ENCODE measurements at regions not wholly inside any gene's neighbourhood (a gene's known extent, or its start where the extent isn't known, plus 50 kb on each side); places are given as distances from the start of the nearest gene placed in this dataset.
"Not testable (repeated sequence)": the region's sequence is repeated elsewhere in the genome, so short reads cannot be mapped to it uniquely, and the experiment has no call there.

- H3K4me3 ChIP-seq (ENCODE audit: low read depth in 1 of 2, low read length in 2 of 2); H3K4me1 ChIP-seq (ENCODE audit: control insufficient read depth in 2 of 2, insufficient read depth in 2 of 2, low read length in 1 of 2); H3K36me3 ChIP-seq (ENCODE audit: control insufficient read depth in 2 of 2, insufficient read depth in 2 of 2, low read length in 1 of 2); H3K27me3 ChIP-seq (ENCODE audit: control insufficient read depth in 1 of 2, insufficient read depth in 2 of 2, low read length in 2 of 2); H3K27ac ChIP-seq (ENCODE audit: low read depth in 2 of 2, low read length in 1 of 2); H3K9me3 ChIP-seq (ENCODE audit: control insufficient read depth in 2 of 2, insufficient read depth in 1 of 2, low read depth in 1 of 2, low read length in 1 of 2): not testable (repeated sequence)
- 82 to 88% methylated on average over 14 of the region's 14 CpGs for WGBS, 2 donors
These were observed 837.0 kb downstream of the EPHA3 start for GRCh38 chr3:89944461-89944860.

DNA sequence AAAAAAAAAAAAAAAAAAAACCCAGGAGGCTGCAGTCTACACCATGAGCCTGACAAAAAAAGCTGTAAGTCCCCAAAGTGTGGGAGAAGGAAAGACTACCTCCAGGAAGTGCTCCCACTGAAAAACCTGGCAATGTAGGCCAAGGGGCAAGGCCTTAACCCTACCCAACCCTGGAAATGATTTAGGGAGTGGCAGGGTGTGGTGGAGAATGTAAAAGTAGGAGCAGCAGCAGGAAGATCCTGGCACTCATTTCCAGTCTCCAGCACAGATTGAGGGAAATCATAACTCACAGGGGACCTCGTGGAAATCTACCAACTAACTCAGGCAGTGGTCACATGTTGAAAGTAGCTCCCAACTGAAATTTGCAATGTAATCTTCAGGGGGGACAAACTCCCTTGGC, 839.5 kb downstream of the EPHA3 start:
- Histone ChIP-seq H3K27ac (ENCODE audit: low read depth in 2 of 2, low read length in 1 of 2) (no peak overlapping the region), H3K27me3 (ENCODE audit: control insufficient read depth in 1 of 2, insufficient read depth in 2 of 2, low read length in 2 of 2) (no peaks in the 10 kb centered on the region), H3K36me3 (ENCODE audit: control insufficient read depth in 2 of 2, insufficient read depth in 2 of 2, low read length in 1 of 2) (no peaks in the 10 kb centered on the region), H3K9me3 (ENCODE audit: control insufficient read depth in 2 of 2, insufficient read depth in 1 of 2, low read depth in 1 of 2, low read length in 1 of 2) (peaks cover 1 to 3% of the 10 kb centered on the region in 2 donors), H3K4me3 (ENCODE audit: low read depth in 1 of 2, low read length in 2 of 2) (no peak overlapping the region), H3K4me1 (ENCODE audit: control insufficient read depth in 2 of 2, insufficient read depth in 2 of 2, low read length in 1 of 2) (no peaks in the 10 kb centered on the region)
- 56 to 60% methylated on average over 1 of the region's 1 CpG for WGBS, 2 donors

GRCh38 chr3:89947337-89947954, 840.0 kb downstream of the EPHA3 start:
- Histone ChIP-seq H3K4me1 (ENCODE audit: control insufficient read depth in 2 of 2, insufficient read depth in 2 of 2, low read length in 1 of 2) (no peaks in the 10 kb centered on the region), H3K27me3 (ENCODE audit: control insufficient read depth in 1 of 2, insufficient read depth in 2 of 2, low read length in 2 of 2) (no peaks in the 10 kb centered on the region), H3K27ac (ENCODE audit: low read depth in 2 of 2, low read length in 1 of 2) (no peak overlapping the region), H3K4me3 (ENCODE audit: low read depth in 1 of 2, low read length in 2 of 2) (no peak overlapping the region), H3K36me3 (ENCODE audit: control insufficient read depth in 2 of 2, insufficient read depth in 2 of 2, low read length in 1 of 2) (no peaks in the 10 kb centered on the region), H3K9me3 (ENCODE audit: control insufficient read depth in 2 of 2, insufficient read depth in 1 of 2, low read depth in 1 of 2, low read length in 1 of 2) (peaks cover 1 to 3% of the 10 kb centered on the region in 2 donors)
- 75 to 83% methylated on average over 5 of the region's 5 CpGs for WGBS, 2 donors

GRCh38 chr3:89948008-89948407, 840.6 kb downstream of the EPHA3 start:
- no peaks in the 10 kb centered on the region for H3K36me3 ChIP-seq (ENCODE audit: control insufficient read depth in 2 of 2, insufficient read depth in 2 of 2, low read length in 1 of 2)
- H3K4me1 ChIP-seq (ENCODE audit: control insufficient read depth in 2 of 2, insufficient read depth in 2 of 2, low read length in 1 of 2): no peaks in the 10 kb centered on the region
- no peak overlapping the region for H3K27ac ChIP-seq (ENCODE audit: low read depth in 2 of 2, low read length in 1 of 2)

DNA sequence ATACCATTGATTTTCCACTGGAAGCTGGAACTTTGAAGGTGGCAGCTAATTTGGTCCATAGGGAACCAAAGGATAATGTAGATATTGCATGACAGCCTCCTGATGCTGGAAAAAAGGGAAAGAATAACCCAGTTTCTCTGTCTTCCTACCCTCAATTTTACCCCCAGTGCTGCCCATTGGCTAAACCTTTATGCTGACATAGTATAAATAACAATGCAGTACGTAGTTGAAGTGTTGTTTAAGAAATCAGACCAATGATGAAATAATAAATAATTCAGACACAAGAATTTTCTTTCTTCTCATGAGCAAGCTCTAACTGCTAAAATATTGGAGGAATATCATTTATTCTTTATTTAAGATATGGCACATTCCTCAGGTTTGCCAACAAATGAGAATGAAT, 843.4 kb downstream of the EPHA3 start:
- no peaks in the 10 kb centered on the region for H3K4me1 ChIP-seq (ENCODE audit: control insufficient read depth in 2 of 2, insufficient read depth in 2 of 2, low read length in 1 of 2)
- H3K27me3 ChIP-seq (ENCODE audit: control insufficient read depth in 1 of 2, insufficient read depth in 2 of 2, low read length in 2 of 2): no peaks in the 10 kb centered on the region
- H3K27ac ChIP-seq (ENCODE audit: low read depth in 2 of 2, low read length in 1 of 2): no peak overlapping the region
- 45 to 49% methylated on average over 1 of the region's 1 CpG for WGBS, 2 donors
- H3K9me3 ChIP-seq (ENCODE audit: control insufficient read depth in 2 of 2, insufficient read depth in 1 of 2, low read depth in 1 of 2, low read length in 1 of 2): peaks cover 1 to 3% of the 10 kb centered on the region in 2 donors
- H3K4me3 ChIP-seq (ENCODE audit: low read depth in 1 of 2, low read length in 2 of 2): no peak overlapping the region
- H3K36me3 ChIP-seq (ENCODE audit: control insufficient read depth in 2 of 2, insufficient read depth in 2 of 2, low read length in 1 of 2): no peaks in the 10 kb centered on the region

More at GRCh38 chr3:89948008-89948407, 840.6 kb downstream of the EPHA3 start:
- Histone ChIP-seq H3K27me3 (ENCODE audit: control insufficient read depth in 1 of 2, insufficient read depth in 2 of 2, low read length in 2 of 2) (no peaks in the 10 kb centered on the region), H3K4me3 (ENCODE audit: low read depth in 1 of 2, low read length in 2 of 2) (no peak overlapping the region), H3K9me3 (ENCODE audit: control insufficient read depth in 2 of 2, insufficient read depth in 1 of 2, low read depth in 1 of 2, low read length in 1 of 2) (peaks cover 1 to 3% of the 10 kb centered on the region in 2 donors)

GRCh38 chr3:89954137-89954536, 846.7 kb downstream of the EPHA3 start:
- Histone ChIP-seq H3K4me3 (ENCODE audit: low read depth in 1 of 2, low read length in 2 of 2) (no peak overlapping the region), H3K27me3 (ENCODE audit: control insufficient read depth in 1 of 2, insufficient read depth in 2 of 2, low read length in 2 of 2) (no peaks in the 10 kb centered on the region), H3K27ac (ENCODE audit: low read depth in 2 of 2, low read length in 1 of 2) (no peak overlapping the region), H3K9me3 (ENCODE audit: control insufficient read depth in 2 of 2, insufficient read depth in 1 of 2, low read depth in 1 of 2, low read length in 1 of 2) (no peaks in the 10 kb centered on the region), H3K4me1 (ENCODE audit: control insufficient read depth in 2 of 2, insufficient read depth in 2 of 2, low read length in 1 of 2) (no peaks in the 10 kb centered on the region), H3K36me3 (ENCODE audit: control insufficient read depth in 2 of 2, insufficient read depth in 2 of 2, low read length in 1 of 2) (no peaks in the 10 kb centered on the region)
- 83 to 84% methylated on average over 3 of the region's 3 CpGs for WGBS, 2 donors

- Histone ChIP-seq H3K36me3 (ENCODE audit: control insufficient read depth in 2 of 2, insufficient read depth in 2 of 2, low read length in 1 of 2) (no peaks in the 10 kb centered on the region), H3K4me1 (ENCODE audit: control insufficient read depth in 2 of 2, insufficient read depth in 2 of 2, low read length in 1 of 2) (no peaks in the 10 kb centered on the region), H3K4me3 (ENCODE audit: low read depth in 1 of 2, low read length in 2 of 2) (no peak overlapping the region), H3K9me3 (ENCODE audit: control insufficient read depth in 2 of 2, insufficient read depth in 1 of 2, low read depth in 1 of 2, low read length in 1 of 2) (no peaks in the 10 kb centered on the region), H3K27me3 (ENCODE audit: control insufficient read depth in 1 of 2, insufficient read depth in 2 of 2, low read length in 2 of 2) (no peaks in the 10 kb centered on the region), H3K27ac (ENCODE audit: low read depth in 2 of 2, low read length in 1 of 2) (no peak overlapping the region)
These were observed 847.7 kb downstream of the EPHA3 start for GRCh38 chr3:89955156-89955555.

DNA sequence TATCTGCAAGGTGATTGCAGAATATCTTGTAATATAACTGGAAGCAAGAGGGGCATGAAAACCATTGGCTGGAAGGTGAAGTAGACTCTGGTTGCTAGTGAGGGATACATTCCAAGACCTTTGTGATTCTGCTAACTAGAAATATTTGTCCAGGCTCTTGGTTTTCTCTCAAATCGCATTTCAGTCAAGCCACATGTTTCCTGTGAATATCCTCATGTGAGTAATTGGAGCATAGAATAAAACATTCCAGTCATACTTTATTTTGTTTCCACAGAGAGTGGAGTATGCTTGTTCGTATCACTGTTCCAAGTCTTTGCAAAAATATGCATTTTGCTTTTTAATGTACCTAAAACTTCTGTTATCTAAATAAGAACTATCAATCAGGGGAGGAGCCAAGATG, 850.0 kb downstream of the EPHA3 start:
- WGBS, 2 donors: 50 to 56% methylated on average over 2 of the region's 2 CpGs

DNA sequence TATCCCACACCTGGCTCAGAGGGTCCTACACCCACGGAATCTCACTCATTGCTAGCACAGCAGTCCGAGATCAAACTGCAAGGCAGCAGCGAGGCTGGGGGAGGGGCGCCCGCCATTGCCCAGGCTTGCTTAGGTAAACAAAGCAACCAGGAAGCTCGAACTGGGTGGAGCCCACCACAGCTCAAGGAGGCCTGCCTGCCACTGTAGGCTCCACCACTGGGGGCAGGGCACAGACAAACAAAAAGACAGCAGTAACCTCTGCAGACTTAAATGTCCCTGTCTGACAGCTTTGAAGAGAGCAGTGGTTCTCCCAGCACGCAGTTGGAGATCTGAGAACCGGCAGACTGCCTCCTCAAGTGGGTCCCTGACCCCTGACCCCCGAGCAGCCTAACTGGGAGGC, 850.7 kb downstream of the EPHA3 start:
- H3K9me3 ChIP-seq (ENCODE audit: control insufficient read depth in 2 of 2, insufficient read depth in 1 of 2, low read depth in 1 of 2, low read length in 1 of 2); H3K36me3 ChIP-seq (ENCODE audit: control insufficient read depth in 2 of 2, insufficient read depth in 2 of 2, low read length in 1 of 2): not testable (repeated sequence)
- WGBS, 2 donors: 58 to 62% methylated on average over 9 of the region's 9 CpGs

More for the DNA sequence above, 850.0 kb downstream of the EPHA3 start:
- Histone ChIP-seq H3K4me3 (ENCODE audit: low read depth in 1 of 2, low read length in 2 of 2) (no peak overlapping the region), H3K4me1 (ENCODE audit: control insufficient read depth in 2 of 2, insufficient read depth in 2 of 2, low read length in 1 of 2) (no peaks in the 10 kb centered on the region), H3K9me3 (ENCODE audit: control insufficient read depth in 2 of 2, insufficient read depth in 1 of 2, low read depth in 1 of 2, low read length in 1 of 2) (no peaks in the 10 kb centered on the region), H3K27ac (ENCODE audit: low read depth in 2 of 2, low read length in 1 of 2) (no peak overlapping the region), H3K36me3 (ENCODE audit: control insufficient read depth in 2 of 2, insufficient read depth in 2 of 2, low read length in 1 of 2) (no peaks in the 10 kb centered on the region), H3K27me3 (ENCODE audit: control insufficient read depth in 1 of 2, insufficient read depth in 2 of 2, low read length in 2 of 2) (no peaks in the 10 kb centered on the region)

GRCh38 chr3:89964347-89964746, 856.9 kb downstream of the EPHA3 start:
- H3K4me1 ChIP-seq (ENCODE audit: control insufficient read depth in 2 of 2, insufficient read depth in 2 of 2, low read length in 1 of 2): no peaks in the 10 kb centered on the region
- H3K4me3 ChIP-seq (ENCODE audit: low read depth in 1 of 2, low read length in 2 of 2): no peak overlapping the region
- H3K9me3 ChIP-seq (ENCODE audit: control insufficient read depth in 2 of 2, insufficient read depth in 1 of 2, low read depth in 1 of 2, low read length in 1 of 2): peaks cover 0 to 2% of the 10 kb centered on the region in 2 donors
- no peaks in the 10 kb centered on the region for H3K27me3 ChIP-seq (ENCODE audit: control insufficient read depth in 1 of 2, insufficient read depth in 2 of 2, low read length in 2 of 2)
- no peak overlapping the region for H3K27ac ChIP-seq (ENCODE audit: low read depth in 2 of 2, low read length in 1 of 2)
- no peaks in the 10 kb centered on the region for H3K36me3 ChIP-seq (ENCODE audit: control insufficient read depth in 2 of 2, insufficient read depth in 2 of 2, low read length in 1 of 2)

More for the DNA sequence above, 850.7 kb downstream of the EPHA3 start:
- not testable (repeated sequence) for H3K27me3 ChIP-seq (ENCODE audit: control insufficient read depth in 1 of 2, insufficient read depth in 2 of 2, low read length in 2 of 2); H3K27ac ChIP-seq (ENCODE audit: low read depth in 2 of 2, low read length in 1 of 2); H3K4me1 ChIP-seq (ENCODE audit: control insufficient read depth in 2 of 2, insufficient read depth in 2 of 2, low read length in 1 of 2); H3K4me3 ChIP-seq (ENCODE audit: low read depth in 1 of 2, low read length in 2 of 2)

Measured in esophagus (tissue), 2 donors.